ENCODE measurements at regions not wholly inside any gene's neighbourhood (a gene's known extent, or its start where the extent isn't known, plus 50 kb on each side); places are given as distances from the start of the nearest gene placed in this dataset.

DNA sequence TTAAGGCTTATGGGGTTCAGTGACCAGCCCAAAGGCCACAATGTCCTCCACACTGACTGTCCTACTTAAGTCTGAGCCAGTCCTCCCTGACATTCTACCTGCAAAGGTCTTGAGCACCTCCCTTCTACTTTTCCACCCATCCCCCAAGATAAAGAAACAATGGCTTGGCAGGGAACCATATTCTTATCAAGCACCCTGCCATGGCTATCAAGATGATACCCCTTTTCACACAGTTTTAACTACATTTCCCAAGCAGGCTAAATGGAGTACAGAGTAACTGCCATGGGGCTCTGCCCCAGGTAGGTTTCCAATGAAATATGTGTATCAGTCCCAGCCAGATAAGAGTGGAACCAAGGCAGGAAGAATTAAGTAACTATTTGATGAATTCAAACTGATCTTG is 85.9 kb upstream of the MOCS1 start:
- Histone ChIP-seq H3K4me2 (no peak overlapping the region), H4K20me1 (ENCODE audit: insufficient read depth) (no peaks in the 10 kb centered on the region), H3K9me2 (ENCODE audit: insufficient read depth) (no peaks in the 10 kb centered on the region), H3K4me1 (replicated peaks; ENCODE audit: insufficient read depth) (no peaks in the 10 kb centered on the region), H3K36me3 (ENCODE audit: low read depth) (no peaks in the 10 kb centered on the region), H3K27ac (no peak overlapping the region), H3K4me3 (no peak overlapping the region), H3F3A (ENCODE audit: insufficient read depth, low read depth) (no peaks in the 10 kb centered on the region), H3K27me3 (ENCODE audit: insufficient read depth, low read depth) (peaks cover 4% of the 10 kb centered on the region; the same call in 1 of the 2 replicates), H3K79me2 (ENCODE audit: low read depth) (no peaks in the 10 kb centered on the region), H2AFZ (no peak overlapping the region), H3K9me3 (ENCODE audit: insufficient read depth, low read depth) (no peaks in the 10 kb centered on the region)
- CTCF ChIA-PET, result no interaction called here
- POLR2A ChIA-PET (ENCODE audit: unreplicated experiment), result no interaction called here
- no peak for DNase-seq
- intact Hi-C loops (cut with micrococcal nuclease; ENCODE audit: unreplicated experiment), result no loop called here
- no peak for TF ChIP-seq EZH2 (IDR thresholded peaks at IDR 0.05; ENCODE audit: low read depth)
- TF ChIP-seq, protein P1, sequence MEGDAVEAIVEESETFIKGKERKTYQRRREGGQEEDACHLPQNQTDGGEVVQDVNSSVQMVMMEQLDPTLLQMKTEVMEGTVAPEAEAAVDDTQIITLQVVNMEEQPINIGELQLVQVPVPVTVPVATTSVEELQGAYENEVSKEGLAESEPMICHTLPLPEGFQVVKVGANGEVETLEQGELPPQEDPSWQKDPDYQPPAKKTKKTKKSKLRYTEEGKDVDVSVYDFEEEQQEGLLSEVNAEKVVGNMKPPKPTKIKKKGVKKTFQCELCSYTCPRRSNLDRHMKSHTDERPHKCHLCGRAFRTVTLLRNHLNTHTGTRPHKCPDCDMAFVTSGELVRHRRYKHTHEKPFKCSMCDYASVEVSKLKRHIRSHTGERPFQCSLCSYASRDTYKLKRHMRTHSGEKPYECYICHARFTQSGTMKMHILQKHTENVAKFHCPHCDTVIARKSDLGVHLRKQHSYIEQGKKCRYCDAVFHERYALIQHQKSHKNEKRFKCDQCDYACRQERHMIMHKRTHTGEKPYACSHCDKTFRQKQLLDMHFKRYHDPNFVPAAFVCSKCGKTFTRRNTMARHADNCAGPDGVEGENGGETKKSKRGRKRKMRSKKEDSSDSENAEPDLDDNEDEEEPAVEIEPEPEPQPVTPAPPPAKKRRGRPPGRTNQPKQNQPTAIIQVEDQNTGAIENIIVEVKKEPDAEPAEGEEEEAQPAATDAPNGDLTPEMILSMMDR (conservative IDR thresholded peaks at IDR 0.05), result no peak
- BruUV-seq (replicated peaks), result no TSS peak

DNA sequence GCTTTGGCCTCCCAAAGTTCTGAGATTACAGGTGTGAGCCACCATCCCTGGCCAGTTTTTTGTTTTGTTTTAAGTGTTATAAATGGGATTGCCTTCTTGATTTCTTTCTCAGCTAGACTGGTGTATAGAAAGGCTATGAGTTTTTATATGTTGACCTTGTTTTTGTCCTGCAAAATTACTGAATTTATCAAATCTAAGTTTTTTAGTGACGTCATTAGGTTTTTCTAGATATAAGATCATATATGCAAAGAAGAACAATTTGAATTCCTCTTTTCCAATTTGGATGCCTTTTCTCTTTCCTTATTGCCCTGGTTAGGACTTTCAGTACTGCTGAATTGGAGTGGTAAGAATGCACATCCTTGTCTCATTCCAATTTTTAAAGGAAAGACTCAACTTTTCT is 81.3 kb upstream of the MOCS1 start:
- CTCF ChIA-PET, result no interaction called here
- Histone ChIP-seq H3K9me3 (ENCODE audit: insufficient read depth, low read depth) (0 out of 2 replicates have a peak, but pooled peaks cover under 1% of the 10 kb centered on the region), H2AFZ (no peak overlapping the region)

DNA sequence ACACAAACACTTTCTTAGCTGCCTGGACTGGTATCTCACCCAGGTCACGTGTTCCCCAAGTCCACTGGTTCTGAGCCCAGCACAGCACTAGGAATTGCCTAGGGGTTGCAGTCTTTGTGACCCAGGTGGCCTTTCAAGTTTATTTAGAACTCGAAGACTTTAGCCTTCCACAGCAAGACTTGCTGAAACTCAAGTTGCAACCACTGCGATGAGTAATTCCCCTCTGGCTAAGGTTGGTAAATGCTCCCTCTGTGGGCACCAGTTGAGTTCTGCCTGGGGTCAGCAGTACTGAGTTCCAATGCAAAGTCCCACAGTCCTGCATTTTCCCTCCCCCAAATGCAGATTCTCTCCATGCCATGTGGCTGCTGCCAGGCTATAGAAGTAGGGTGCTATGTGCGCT is 77.6 kb upstream of the MOCS1 start:
- Histone ChIP-seq H3K9me3 (ENCODE audit: insufficient read depth, low read depth) (0 out of 2 replicates have a peak, but pooled peaks cover 4% of the 10 kb centered on the region), H3F3A (ENCODE audit: insufficient read depth, low read depth) (no peaks in the 10 kb centered on the region), H3K4me3 (no peak overlapping the region), H3K36me3 (ENCODE audit: low read depth) (no peaks in the 10 kb centered on the region), H3K27ac (no peak overlapping the region), H3K4me1 (replicated peaks; ENCODE audit: insufficient read depth) (no peaks in the 10 kb centered on the region), H3K9me2 (ENCODE audit: insufficient read depth) (no peaks in the 10 kb centered on the region; the same call in 1 of the 2 replicates), H3K4me2 (no peak overlapping the region), H2AFZ (no peak overlapping the region), H4K20me1 (ENCODE audit: insufficient read depth) (no peaks in the 10 kb centered on the region), H3K79me2 (ENCODE audit: low read depth) (no peaks in the 10 kb centered on the region), H3K27me3 (ENCODE audit: insufficient read depth, low read depth) (no peaks in the 10 kb centered on the region)
- TF ChIP-seq, protein P1 (conservative IDR thresholded peaks at IDR 0.05), result no peak
- TF ChIP-seq EZH2 (IDR thresholded peaks at IDR 0.05; ENCODE audit: low read depth), result no peak
- no peak for DNase-seq
- BruUV-seq (replicated peaks), result no TSS peak
- ChIA-PET POLR2A (ENCODE audit: unreplicated experiment) (no interaction called here), CTCF (no interaction called here)
- intact Hi-C loops (cut with micrococcal nuclease; ENCODE audit: unreplicated experiment), result no loop called here

More for the DNA sequence above, 81.3 kb upstream of the MOCS1 start:
- POLR2A ChIA-PET (ENCODE audit: unreplicated experiment), result no interaction called here
- Histone ChIP-seq H3K36me3 (ENCODE audit: low read depth) (no peaks in the 10 kb centered on the region), H3K27ac (no peak overlapping the region), H3K9me2 (ENCODE audit: insufficient read depth) (no peaks in the 10 kb centered on the region; the same call in 1 of the 2 replicates), H3F3A (ENCODE audit: insufficient read depth, low read depth) (no peaks in the 10 kb centered on the region), H3K79me2 (ENCODE audit: low read depth) (no peaks in the 10 kb centered on the region), H3K27me3 (ENCODE audit: insufficient read depth, low read depth) (no peaks in the 10 kb centered on the region), H3K4me1 (replicated peaks; ENCODE audit: insufficient read depth) (no peaks in the 10 kb centered on the region), H3K4me2 (no peak overlapping the region), H3K4me3 (no peak overlapping the region), H4K20me1 (ENCODE audit: insufficient read depth) (no peaks in the 10 kb centered on the region)
- BruUV-seq (replicated peaks), result no TSS peak
- intact Hi-C loops (cut with micrococcal nuclease; ENCODE audit: unreplicated experiment), result no loop called here
- TF ChIP-seq, protein P1 (conservative IDR thresholded peaks at IDR 0.05), result no peak
- no peak for TF ChIP-seq EZH2 (IDR thresholded peaks at IDR 0.05; ENCODE audit: low read depth)
- DNase-seq, result no peak
